Upper lobe of left lung (tissue), 6 donors: ENCODE measurements at regions not wholly inside any gene's neighbourhood (a gene's known extent, or its start where the extent isn't known, plus 50 kb on each side); places are given as distances from the start of the nearest gene placed in this dataset.
A peak's percentile ranks its signal among the peaks of the same experiment; 100 is the strongest.

ENCODE experiments used
- ATAC-seq, 2 donors: fragments of 200-7000 bp; cut with Tn5 transposase; one replicate each; pipeline ENCODE4 v1.9.1; 2022; ENCODE audit warnings: mild to moderate bottlenecking in 2 of 2, moderate library complexity in 2 of 2; ENCODE audit not compliant: low FRiP score in 2 of 2
- DNase-seq, 2 donors: peaks; one replicate each; pipeline ENCODE4 v3.0.0-alpha.2; 2019 to 2020
- H3K27ac ChIP-seq, 4 donors: fragments of 200-600 bp; sonication (generic); one replicate each; pipeline ENCODE4 v1.5.1; 2016 to 2019
- H3K27me3 ChIP-seq, 4 donors: fragments of 200-600 bp; sonication (generic); one replicate each; pipeline ENCODE4 v1.5.1; 2017 to 2019
- H3K36me3 ChIP-seq, 4 donors: fragments of 200-600 bp; sonication (generic); one replicate each; pipeline ENCODE4 v1.5.1; 2016 to 2019
- H3K4me1 ChIP-seq, 4 donors: fragments of 200-600 bp; sonication (generic); one replicate each; pipeline ENCODE4 v1.5.1; 2018 to 2019
- H3K4me3 ChIP-seq, 4 donors: fragments of 200-600 bp; sonication (generic); one replicate each; pipeline ENCODE4 v1.5.1; 2017 to 2019; ENCODE audit warnings: mild to moderate bottlenecking in 2 of 4, moderate library complexity in 1 of 4
- H3K9me3 ChIP-seq, 4 donors: fragments of 200-600 bp; sonication (generic); one replicate each; pipeline ENCODE4 v1.5.1; 2018 to 2019
- EP300 ChIP-seq, 4 donors: sonication (generic); formaldehyde crosslinking; IDR thresholded peaks; one replicate each; pipeline ENCODE4 v1.5.1; 2017; ENCODE audit warnings: antibody characterized with exemption in 4 of 4, control low read depth in 2 of 4
- POLR2A ChIP-seq, 4 donors: fragments of 450-650 bp; IDR thresholded peaks; one replicate each; pipeline ENCODE4 v1.5.1; 2016 to 2017; ENCODE audit warnings: antibody characterized with exemption in 4 of 4, mild to moderate bottlenecking in 2 of 4
- POLR2AphosphoS5 ChIP-seq, 2 donors: sonication (generic); formaldehyde crosslinking; IDR thresholded peaks; one replicate each; pipeline ENCODE4 v1.5.1; 2017; ENCODE audit warnings: antibody characterized with exemption in 2 of 2
- WGBS, 2 donors: methylation state at CpG; one replicate each; pipeline ENCODE4 v1.1.5; 2017 to 2018; 5-methylcytosine and 5-hydroxymethylcytosine counted together
- TF ChIP-seq, protein P1 (sequence below), 6 experiments: fragments of 450-650 bp in 4 of 6; fragments of 200-600 bp in 2 of 6; sonication (generic) in 2 of 6; IDR thresholded peaks; one replicate each; pipeline ENCODE4 v1.5.1; 2016 to 2019; ENCODE audit warnings: antibody characterized with exemption in 6 of 6
- donor health status: DM: no; HTN: no; CAD: no; lungs with moderate emphysema.
- donor health status: DM: no; HTN: yes; CAD: no; lungs with severe emphysema.

DNA sequence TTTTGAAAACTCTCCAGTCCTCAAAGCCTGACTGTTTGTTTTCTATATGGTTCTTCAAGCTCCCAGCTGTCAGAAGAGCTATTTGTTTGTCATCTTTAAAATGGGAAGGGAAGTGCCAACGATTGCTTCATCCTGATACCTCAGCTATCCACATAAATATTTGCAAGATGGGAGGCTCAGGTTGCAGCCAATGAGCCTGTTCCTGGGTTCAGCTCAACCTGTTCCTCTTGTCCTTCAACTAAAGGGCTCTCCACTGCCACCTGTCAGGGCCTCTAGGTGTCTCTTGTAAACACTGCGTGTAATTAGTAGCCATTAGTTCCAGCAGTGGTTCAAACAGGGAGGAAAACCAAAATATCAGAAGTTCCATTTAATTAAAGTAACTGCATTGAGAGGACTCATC is 445.1 kb downstream of the AJAP1 start:
- Histone ChIP-seq H3K4me3 (no peak overlapping the region), H3K36me3 (no peaks in the 10 kb centered on the region), H3K27me3 (no peaks in the 10 kb centered on the region), H3K27ac (no peak overlapping the region), H3K4me1 (no peaks in the 10 kb centered on the region), H3K9me3 (peaks cover 0 to under 1% (median under 1%) of the 10 kb centered on the region in 4 donors)
- no peak for ATAC-seq
- TF ChIP-seq, protein P1, sequence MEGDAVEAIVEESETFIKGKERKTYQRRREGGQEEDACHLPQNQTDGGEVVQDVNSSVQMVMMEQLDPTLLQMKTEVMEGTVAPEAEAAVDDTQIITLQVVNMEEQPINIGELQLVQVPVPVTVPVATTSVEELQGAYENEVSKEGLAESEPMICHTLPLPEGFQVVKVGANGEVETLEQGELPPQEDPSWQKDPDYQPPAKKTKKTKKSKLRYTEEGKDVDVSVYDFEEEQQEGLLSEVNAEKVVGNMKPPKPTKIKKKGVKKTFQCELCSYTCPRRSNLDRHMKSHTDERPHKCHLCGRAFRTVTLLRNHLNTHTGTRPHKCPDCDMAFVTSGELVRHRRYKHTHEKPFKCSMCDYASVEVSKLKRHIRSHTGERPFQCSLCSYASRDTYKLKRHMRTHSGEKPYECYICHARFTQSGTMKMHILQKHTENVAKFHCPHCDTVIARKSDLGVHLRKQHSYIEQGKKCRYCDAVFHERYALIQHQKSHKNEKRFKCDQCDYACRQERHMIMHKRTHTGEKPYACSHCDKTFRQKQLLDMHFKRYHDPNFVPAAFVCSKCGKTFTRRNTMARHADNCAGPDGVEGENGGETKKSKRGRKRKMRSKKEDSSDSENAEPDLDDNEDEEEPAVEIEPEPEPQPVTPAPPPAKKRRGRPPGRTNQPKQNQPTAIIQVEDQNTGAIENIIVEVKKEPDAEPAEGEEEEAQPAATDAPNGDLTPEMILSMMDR (IDR thresholded peaks at IDR 0.05), result peak in 1 of 6 experiments; percentile 5
- no peak for TF ChIP-seq POLR2A (IDR thresholded peaks at IDR 0.05)
- WGBS, 2 donors, result 36 to 38% methylated on average over 2 of the region's 2 CpGs
- DNase-seq, result peak in 1 of 2 donors; percentile 26

DNA sequence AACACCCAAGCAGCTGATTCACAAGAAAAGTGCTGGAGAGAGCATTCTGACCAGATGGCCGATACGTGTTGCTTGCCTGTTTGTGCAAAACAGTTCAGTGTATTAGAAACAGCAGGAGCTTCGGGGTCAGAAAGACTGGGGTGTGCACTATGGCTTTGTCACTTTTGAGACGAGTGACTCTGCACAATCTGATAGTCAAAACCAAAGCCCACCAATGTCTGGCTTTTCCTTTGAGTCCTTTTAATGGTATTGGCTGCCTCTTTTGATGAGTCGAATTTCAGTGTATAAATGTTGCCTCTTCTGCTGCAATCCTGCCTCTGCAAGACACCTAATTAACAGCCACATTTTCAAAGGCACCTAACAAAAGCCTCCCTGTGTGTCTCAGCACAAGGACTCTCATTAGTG is 444.6 kb downstream of the AJAP1 start:
- H3K9me3 ChIP-seq, result peaks cover 0 to 7% (median 4%) of the 10 kb centered on the region in 4 donors
- H3K4me3 ChIP-seq, result no peak overlapping the region
- H3K4me1 ChIP-seq, result no peaks in the 10 kb centered on the region
- H3K27ac ChIP-seq, result no peak overlapping the region
- no peak for TF ChIP-seq POLR2AphosphoS5 (IDR thresholded peaks at IDR 0.05)
- TF ChIP-seq, protein P1 (IDR thresholded peaks at IDR 0.05), result no peak
- no peak for TF ChIP-seq POLR2A (IDR thresholded peaks at IDR 0.05)
- TF ChIP-seq EP300 (IDR thresholded peaks at IDR 0.05), result no peak
- ATAC-seq, result no peak
- WGBS, 2 donors, result 69 to 83% methylated on average over 5 of the region's 5 CpGs
- no peaks in the 10 kb centered on the region for H3K36me3 ChIP-seq
- no peaks in the 10 kb centered on the region for H3K27me3 ChIP-seq
- no peak for DNase-seq

DNA sequence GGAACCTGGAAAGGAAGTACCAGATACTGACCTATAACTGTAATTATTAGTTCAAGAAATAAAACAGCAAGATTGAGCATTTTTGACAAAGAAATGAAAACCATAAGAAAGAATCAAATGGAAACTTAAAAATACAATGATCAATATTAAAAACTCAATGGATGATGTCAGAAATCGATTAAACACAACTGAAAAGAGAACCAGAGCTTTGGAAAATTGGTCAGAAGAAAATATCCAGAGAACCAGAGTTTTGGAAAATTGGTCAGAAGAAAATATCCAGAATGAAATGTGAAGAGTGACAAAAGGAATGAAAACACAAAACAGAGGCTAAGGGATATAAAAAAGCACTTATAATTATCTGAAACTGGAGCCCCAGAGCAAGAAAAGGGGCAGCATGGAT is 438.6 kb downstream of the AJAP1 start:
- TF ChIP-seq POLR2AphosphoS5 (IDR thresholded peaks at IDR 0.05) (no peak), POLR2A (IDR thresholded peaks at IDR 0.05) (no peak)
- TF ChIP-seq, protein P1 (IDR thresholded peaks at IDR 0.05), result no peak
- H3K27me3 ChIP-seq, result no peaks in the 10 kb centered on the region
- DNase-seq, result no peak
- no peaks in the 10 kb centered on the region for H3K36me3 ChIP-seq
- no peaks in the 10 kb centered on the region for H3K4me1 ChIP-seq
- no peak for ATAC-seq
- 29 to 39% methylated on average over 1 of the region's 1 CpG for WGBS, 2 donors
- no peak overlapping the region for H3K4me3 ChIP-seq
- no peak overlapping the region for H3K27ac ChIP-seq
- H3K9me3 ChIP-seq, result peaks cover 0 to 29% (median 20%) of the 10 kb centered on the region in 4 donors

DNA sequence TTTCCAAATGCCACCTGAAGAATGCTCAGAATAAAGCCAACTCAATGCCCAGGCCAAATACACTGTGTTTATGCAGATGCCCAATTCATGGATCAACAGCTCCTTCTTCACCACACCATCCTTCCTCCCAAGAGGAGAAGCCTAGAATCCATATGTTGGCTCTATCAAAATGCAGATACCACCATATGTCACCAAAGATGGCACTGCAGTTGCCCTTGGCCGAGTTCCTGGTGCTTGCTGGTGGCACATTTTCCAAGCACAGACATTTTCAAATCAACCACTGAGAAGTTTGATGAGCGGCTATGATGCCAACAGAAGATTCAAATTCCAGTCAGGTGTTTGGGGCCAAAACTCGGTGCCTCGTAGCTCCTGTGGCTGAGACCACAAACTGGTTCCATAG is 430.3 kb downstream of the AJAP1 start:
- Histone ChIP-seq H3K9me3 (no peaks in the 10 kb centered on the region), H3K4me3 (no peak overlapping the region), H3K4me1 (no peaks in the 10 kb centered on the region), H3K27ac (no peak overlapping the region), H3K27me3 (no peaks in the 10 kb centered on the region), H3K36me3 (no peaks in the 10 kb centered on the region)
- WGBS, 2 donors, result 84 to 86% methylated on average over 4 of the region's 4 CpGs
- no peak for TF ChIP-seq POLR2AphosphoS5 (IDR thresholded peaks at IDR 0.05)
- no peak for TF ChIP-seq EP300 (IDR thresholded peaks at IDR 0.05)
- TF ChIP-seq POLR2A (IDR thresholded peaks at IDR 0.05), result no peak
- TF ChIP-seq, protein P1 (IDR thresholded peaks at IDR 0.05), result no peak
- ATAC-seq (no peak), DNase-seq (no peak)

DNA sequence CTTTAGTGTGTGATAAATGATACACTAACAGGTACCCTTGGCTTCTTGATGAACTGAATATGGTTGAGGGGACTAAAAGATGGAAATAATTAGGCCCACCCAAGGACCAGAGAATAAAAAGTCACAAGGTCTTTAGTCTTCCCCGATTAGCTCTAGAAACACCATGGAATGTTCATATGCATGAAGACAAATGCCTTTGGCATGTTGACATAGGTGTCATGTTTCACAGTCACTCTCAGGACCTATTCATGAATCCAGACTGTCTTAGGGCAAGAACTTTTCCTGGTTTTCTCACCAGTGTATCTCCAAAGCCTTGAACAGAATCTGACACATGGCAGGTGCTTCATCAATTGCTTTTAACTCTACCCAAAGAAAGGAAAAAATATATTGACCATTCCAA is 412.8 kb downstream of the AJAP1 start:
- WGBS, 2 donors, result 14 to 17% methylated on average over 1 of the region's 1 CpG
- no peaks in the 10 kb centered on the region for H3K27me3 ChIP-seq
- no peaks in the 10 kb centered on the region for H3K36me3 ChIP-seq
- H3K27ac ChIP-seq, result no peak overlapping the region
- H3K9me3 ChIP-seq, result no peaks in the 10 kb centered on the region
- no peak for ATAC-seq
- H3K4me3 ChIP-seq, result no peak overlapping the region
- no peak for DNase-seq
- no peaks in the 10 kb centered on the region for H3K4me1 ChIP-seq
- TF ChIP-seq EP300 (IDR thresholded peaks at IDR 0.05), result no peak
- no peak for TF ChIP-seq POLR2A (IDR thresholded peaks at IDR 0.05)
- TF ChIP-seq, protein P1 (IDR thresholded peaks at IDR 0.05), result no peak
- TF ChIP-seq POLR2AphosphoS5 (IDR thresholded peaks at IDR 0.05), result no peak
